DMS53 treated with DMSO at 0.1 percent for 48 hours (cell line): ENCODE measurements at regions not wholly inside any gene's neighbourhood (a gene's known extent, or its start where the extent isn't known, plus 50 kb on each side); places are given as distances from the start of the nearest gene placed in this dataset.

ENCODE experiments used
- DNase-seq: peaks from one replicate; lab custom pipeline; 2025; ENCODE audit not compliant: unreplicated experiment; lab: John Stamatoyannopoulos, UW

GRCh38 chr12:118689793-118690192, 291.5 kb upstream of the SRRM4 start:
- no peak for DNase-seq

- no peak for DNase-seq
Measured at GRCh38 chr12:118690506-118690905, 290.8 kb upstream of the SRRM4 start.

GRCh38 chr12:118694128-118694775, 287.1 kb upstream of the SRRM4 start:
- no peak for DNase-seq

GRCh38 chr12:118704527-118705241, 276.7 kb upstream of the SRRM4 start:
- no peak for DNase-seq

GRCh38 chr12:118706437-118706836, 274.9 kb upstream of the SRRM4 start:
- no peak for DNase-seq

GRCh38 chr12:118709946-118710345, 271.4 kb upstream of the SRRM4 start:
- DNase-seq: no peak

GRCh38 chr12:118711185-118711584, 270.2 kb upstream of the SRRM4 start:
- no peak for DNase-seq

GRCh38 chr12:118714051-118714460, 267.3 kb upstream of the SRRM4 start:
- DNase-seq: peak; percentile 21

GRCh38 chr12:118714500-118714899, 266.8 kb upstream of the SRRM4 start:
- DNase-seq: no peak

GRCh38 chr12:118715647-118716046, 265.7 kb upstream of the SRRM4 start:
- DNase-seq: no peak

GRCh38 chr12:118727196-118727978, 254.0 kb upstream of the SRRM4 start:
- DNase-seq: no peak

- DNase-seq: no peak
Measured at GRCh38 chr12:118727979-118728366, 253.4 kb upstream of the SRRM4 start.

GRCh38 chr12:118734266-118734665, 247.1 kb upstream of the SRRM4 start:
- no peak for DNase-seq

GRCh38 chr12:118737985-118738540, 243.3 kb upstream of the SRRM4 start:
- no peak for DNase-seq

- no peak for DNase-seq
Measured at GRCh38 chr12:118741194-118741593, 240.1 kb upstream of the SRRM4 start.

GRCh38 chr12:118742431-118742830, 238.9 kb upstream of the SRRM4 start:
- no peak for DNase-seq

GRCh38 chr12:118743896-118744700, 237.2 kb upstream of the SRRM4 start:
- DNase-seq: no peak

- no peak for DNase-seq
Measured at GRCh38 chr12:118746176-118746575, 235.2 kb upstream of the SRRM4 start.

GRCh38 chr12:118746960-118747359, 234.4 kb upstream of the SRRM4 start:
- no peak for DNase-seq

- DNase-seq: no peak
Measured at GRCh38 chr12:118747771-118748170, 233.6 kb upstream of the SRRM4 start.
